ENCODE measurements at regions not wholly inside any gene's neighbourhood (a gene's known extent, or its start where the extent isn't known, plus 50 kb on each side); places are given as distances from the start of the nearest gene placed in this dataset.

- no peak overlapping the region for H3K4me3 ChIP-seq
- H3K9ac ChIP-seq (ENCODE audit: control insufficient read depth, insufficient read depth, low read length), result no peak overlapping the region
- no peaks in the 10 kb centered on the region for H3K79me2 ChIP-seq (ENCODE audit: control insufficient read depth, insufficient read depth, low read length)
- no peak for ATAC-seq
- no peaks in the 10 kb centered on the region for H3K36me3 ChIP-seq (ENCODE audit: control insufficient read depth in 2 of 2, insufficient read depth in 2 of 2, low read length in 1 of 2)
- FAIRE-seq, result no peak
- CTCF ChIA-PET, result interaction anchor here (1.1 kb wide), 1 partner anchor 9 kb away, joined by 3 read pairs; no protein-coding TSS in a partner anchor
- H3K4me1 ChIP-seq (ENCODE audit: control insufficient read depth, insufficient read depth, low read length), result peaks cover 4% of the 10 kb centered on the region; the same call in 1 of the 2 replicates
- H2AFZ ChIP-seq (ENCODE audit: control insufficient read depth, low read depth, low read length), result no peak overlapping the region
- BruUV-seq (replicated peaks), result no TSS peak
- no peaks in the 10 kb centered on the region for H4K20me1 ChIP-seq (ENCODE audit: control insufficient read depth, insufficient read depth)
- SMC1A ChIA-PET (ENCODE audit: uncharacterized antibody, unreplicated experiment), result interaction anchor here (1.0 kb wide), 2 partner anchors 11 to 49 kb away, joined by 3 read pairs; no protein-coding TSS in a partner anchor
- 31% methylated on average over 17 of the region's 17 CpGs for WGBS (ENCODE audit: insufficient coverage, insufficient replicate concordance, low lambda C conversion rate, missing lambda C conversion rate)
- no peak for DNase-seq (ENCODE audit: low read depth, low spot score)
- no peak overlapping the region for H3K4me2 ChIP-seq (ENCODE audit: control insufficient read depth, insufficient read depth)
- RAD21 ChIA-PET (ENCODE audit: unreplicated experiment), result no interaction called here
- H3K9me3 ChIP-seq (replicated peaks; ENCODE audit: control insufficient read depth, insufficient read depth, low read length), result no peaks in the 10 kb centered on the region
- intact Hi-C loops (cut with micrococcal nuclease; ENCODE audit: unreplicated experiment), result loop anchor here (10.0 kb wide), 1 partner anchor 262 kb away; no protein-coding TSS in a partner anchor
- no peaks in the 10 kb centered on the region for H3K27me3 ChIP-seq (replicated peaks in 1 of 2; ENCODE audit: control insufficient read depth in 2 of 2, insufficient read depth in 2 of 2, low read length in 1 of 2)
- POLR2A ChIA-PET, result no interaction called here
- no peak overlapping the region for H3K27ac ChIP-seq (ENCODE audit: control insufficient read depth, insufficient read depth)
- in situ Hi-C loops (cut with MboI), result no loop called here
- TF ChIP-seq, protein P1, sequence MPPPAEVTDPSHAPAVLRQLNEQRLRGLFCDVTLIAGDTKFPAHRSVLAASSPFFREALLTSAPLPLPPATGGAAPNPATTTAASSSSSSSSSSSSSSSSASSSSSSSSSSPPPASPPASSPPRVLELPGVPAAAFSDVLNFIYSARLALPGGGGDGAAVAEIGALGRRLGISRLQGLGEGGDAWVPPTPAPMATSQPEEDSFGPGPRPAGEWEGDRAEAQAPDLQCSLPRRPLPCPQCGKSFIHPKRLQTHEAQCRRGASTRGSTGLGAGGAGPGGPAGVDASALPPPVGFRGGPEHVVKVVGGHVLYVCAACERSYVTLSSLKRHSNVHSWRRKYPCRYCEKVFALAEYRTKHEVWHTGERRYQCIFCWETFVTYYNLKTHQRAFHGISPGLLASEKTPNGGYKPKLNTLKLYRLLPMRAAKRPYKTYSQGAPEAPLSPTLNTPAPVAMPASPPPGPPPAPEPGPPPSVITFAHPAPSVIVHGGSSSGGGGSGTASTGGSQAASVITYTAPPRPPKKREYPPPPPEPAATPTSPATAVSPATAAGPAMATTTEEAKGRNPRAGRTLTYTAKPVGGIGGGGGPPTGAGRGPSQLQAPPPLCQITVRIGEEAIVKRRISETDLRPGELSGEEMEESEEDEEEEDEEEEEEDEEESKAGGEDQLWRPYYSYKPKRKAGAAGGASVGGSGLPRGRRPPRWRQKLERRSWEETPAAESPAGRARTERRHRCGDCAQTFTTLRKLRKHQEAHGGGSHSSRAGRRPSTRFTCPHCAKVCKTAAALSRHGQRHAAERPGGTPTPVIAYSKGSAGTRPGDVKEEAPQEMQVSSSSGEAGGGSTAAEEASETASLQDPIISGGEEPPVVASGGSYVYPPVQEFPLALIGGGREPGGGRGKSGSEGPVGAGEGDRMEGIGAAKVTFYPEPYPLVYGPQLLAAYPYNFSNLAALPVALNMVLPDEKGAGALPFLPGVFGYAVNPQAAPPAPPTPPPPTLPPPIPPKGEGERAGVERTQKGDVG (CRISPR knock-in tag; IDR thresholded peaks at IDR 0.05), result no peak
- no peak for TF ChIP-seq ZNF384 (IDR thresholded peaks at IDR 0.05; ENCODE audit: borderline replicate concordance, low read depth, low read length)
- TF ChIP-seq ETV6 (conservative IDR thresholded peaks at IDR 0.05 in 1 of 2, IDR thresholded peaks at IDR 0.05 in 1 of 2; ENCODE audit: borderline replicate concordance in 1 of 2, low read depth in 1 of 2), result no peak
- TF ChIP-seq, protein P2, sequence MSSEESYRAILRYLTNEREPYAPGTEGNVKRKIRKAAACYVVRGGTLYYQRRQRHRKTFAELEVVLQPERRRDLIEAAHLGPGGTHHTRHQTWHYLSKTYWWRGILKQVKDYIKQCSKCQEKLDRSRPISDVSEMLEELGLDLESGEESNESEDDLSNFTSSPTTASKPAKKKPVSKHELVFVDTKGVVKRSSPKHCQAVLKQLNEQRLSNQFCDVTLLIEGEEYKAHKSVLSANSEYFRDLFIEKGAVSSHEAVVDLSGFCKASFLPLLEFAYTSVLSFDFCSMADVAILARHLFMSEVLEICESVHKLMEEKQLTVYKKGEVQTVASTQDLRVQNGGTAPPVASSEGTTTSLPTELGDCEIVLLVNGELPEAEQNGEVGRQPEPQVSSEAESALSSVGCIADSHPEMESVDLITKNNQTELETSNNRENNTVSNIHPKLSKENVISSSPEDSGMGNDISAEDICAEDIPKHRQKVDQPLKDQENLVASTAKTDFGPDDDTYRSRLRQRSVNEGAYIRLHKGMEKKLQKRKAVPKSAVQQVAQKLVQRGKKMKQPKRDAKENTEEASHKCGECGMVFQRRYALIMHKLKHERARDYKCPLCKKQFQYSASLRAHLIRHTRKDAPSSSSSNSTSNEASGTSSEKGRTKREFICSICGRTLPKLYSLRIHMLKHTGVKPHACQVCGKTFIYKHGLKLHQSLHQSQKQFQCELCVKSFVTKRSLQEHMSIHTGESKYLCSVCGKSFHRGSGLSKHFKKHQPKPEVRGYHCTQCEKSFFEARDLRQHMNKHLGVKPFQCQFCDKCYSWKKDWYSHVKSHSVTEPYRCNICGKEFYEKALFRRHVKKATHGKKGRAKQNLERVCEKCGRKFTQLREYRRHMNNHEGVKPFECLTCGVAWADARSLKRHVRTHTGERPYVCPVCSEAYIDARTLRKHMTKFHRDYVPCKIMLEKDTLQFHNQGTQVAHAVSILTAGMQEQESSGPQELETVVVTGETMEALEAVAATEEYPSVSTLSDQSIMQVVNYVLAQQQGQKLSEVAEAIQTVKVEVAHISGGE (CRISPR knock-in tag; IDR thresholded peaks at IDR 0.05), result no peak
- no peak for TF ChIP-seq YBX1 (IDR thresholded peaks at IDR 0.05)
- TF ChIP-seq ZBED1 (IDR thresholded peaks at IDR 0.05; ENCODE audit: borderline replicate concordance), result no peak
- TF ChIP-seq, protein P3, sequence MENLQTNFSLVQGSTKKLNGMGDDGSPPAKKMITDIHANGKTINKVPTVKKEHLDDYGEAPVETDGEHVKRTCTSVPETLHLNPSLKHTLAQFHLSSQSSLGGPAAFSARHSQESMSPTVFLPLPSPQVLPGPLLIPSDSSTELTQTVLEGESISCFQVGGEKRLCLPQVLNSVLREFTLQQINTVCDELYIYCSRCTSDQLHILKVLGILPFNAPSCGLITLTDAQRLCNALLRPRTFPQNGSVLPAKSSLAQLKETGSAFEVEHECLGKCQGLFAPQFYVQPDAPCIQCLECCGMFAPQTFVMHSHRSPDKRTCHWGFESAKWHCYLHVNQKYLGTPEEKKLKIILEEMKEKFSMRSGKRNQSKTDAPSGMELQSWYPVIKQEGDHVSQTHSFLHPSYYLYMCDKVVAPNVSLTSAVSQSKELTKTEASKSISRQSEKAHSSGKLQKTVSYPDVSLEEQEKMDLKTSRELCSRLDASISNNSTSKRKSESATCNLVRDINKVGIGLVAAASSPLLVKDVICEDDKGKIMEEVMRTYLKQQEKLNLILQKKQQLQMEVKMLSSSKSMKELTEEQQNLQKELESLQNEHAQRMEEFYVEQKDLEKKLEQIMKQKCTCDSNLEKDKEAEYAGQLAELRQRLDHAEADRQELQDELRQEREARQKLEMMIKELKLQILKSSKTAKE (IDR thresholded peaks at IDR 0.05; ENCODE audit: low read depth, poor library complexity, severe bottlenecking), result no peak
- no peak for TF ChIP-seq ZZZ3 (IDR thresholded peaks at IDR 0.05; ENCODE audit: control insufficient read depth, insufficient read length, low read depth)
- no peak for TF ChIP-seq BCL11A (IDR thresholded peaks at IDR 0.05; ENCODE audit: low read depth, low read length)
- no peak for TF ChIP-seq IKZF1 (conservative IDR thresholded peaks at IDR 0.05)
- TF ChIP-seq SMAD5 (IDR thresholded peaks at IDR 0.05; ENCODE audit: low read depth), result no peak
- TF ChIP-seq ATF7 (IDR thresholded peaks at IDR 0.05; ENCODE audit: low read depth), result no peak
- no peak for TF ChIP-seq ATF3 (IDR thresholded peaks at IDR 0.05; ENCODE audit: borderline replicate concordance, extremely low read depth, low read depth, low read length)
- no peak for TF ChIP-seq FOXM1 (IDR thresholded peaks at IDR 0.05; ENCODE audit: low read depth, low read length)
Observed at GRCh38 chr5:142426129-142427014, 101.6 kb upstream of the SPRY4 start.

All from GM12878 (cell line).